Liver (tissue), 3 donors: ENCODE measurements at regions not wholly inside any gene's neighbourhood (a gene's known extent, or its start where the extent isn't known, plus 50 kb on each side); places are given as distances from the start of the nearest gene placed in this dataset.

Experiments
- ATF3 ChIP-seq: IDR thresholded peaks from 2 replicates; pipeline ENCODE4 v1.6.1; 2016; ENCODE audit warnings: antibody characterized with exemption
- CTCF ChIP-seq: fragments of 150-350 bp; IDR thresholded peaks from 2 replicates; pipeline ENCODE4 v1.5.1; 2017; ENCODE audit warnings: improper control_type of control experiment, low read depth, low read length; ENCODE audit not compliant: missing input control
- FOXA1 ChIP-seq: IDR thresholded peaks from 2 replicates; pipeline ENCODE4 v1.6.1; 2016; ENCODE audit warnings: antibody characterized with exemption
- GABPA ChIP-seq, 2 donors: IDR thresholded peaks in 1 of 2; conservative IDR thresholded peaks in 1 of 2; 2 replicates each; pipeline ENCODE4 v1.6.1; 2016; ENCODE audit warnings: antibody characterized with exemption in 2 of 2, mild to moderate bottlenecking in 1 of 2, moderate library complexity in 1 of 2
- JUND ChIP-seq, 2 donors: IDR thresholded peaks; 2 replicates each; pipeline ENCODE4 v1.6.1; 2016; ENCODE audit warnings: antibody characterized with exemption in 2 of 2
- MAX ChIP-seq: IDR thresholded peaks from 2 replicates; pipeline ENCODE4 v1.6.1; 2016; ENCODE audit warnings: antibody characterized with exemption
- RAD21 ChIP-seq, 2 donors: IDR thresholded peaks; 2 replicates each; pipeline ENCODE4 v1.6.1; 2016; ENCODE audit warnings: antibody characterized with exemption in 2 of 2, mild to moderate bottlenecking in 2 of 2
- REST ChIP-seq: IDR thresholded peaks from 2 replicates; pipeline ENCODE4 v1.6.1; 2016; ENCODE audit warnings: antibody characterized with exemption, mild to moderate bottlenecking
- RXRA ChIP-seq, 2 donors: IDR thresholded peaks; 2 replicates each; pipeline ENCODE4 v1.6.1; 2017 to 2018; ENCODE audit warnings: antibody characterized with exemption in 2 of 2, mild to moderate bottlenecking in 1 of 2
- SP1 ChIP-seq: IDR thresholded peaks from 2 replicates; pipeline ENCODE4 v1.6.1; 2018; ENCODE audit warnings: antibody characterized with exemption, mild to moderate bottlenecking
- TAF1 ChIP-seq: conservative IDR thresholded peaks from 2 replicates; pipeline ENCODE4 v1.6.1; 2016; ENCODE audit warnings: antibody characterized with exemption, mild to moderate bottlenecking
- YY1 ChIP-seq: IDR thresholded peaks from 2 replicates; pipeline ENCODE4 v1.6.1; 2016; ENCODE audit warnings: antibody characterized with exemption, mild to moderate bottlenecking
- ZBTB33 ChIP-seq: IDR thresholded peaks from 2 replicates; pipeline ENCODE4 v1.6.1; 2016; ENCODE audit warnings: antibody characterized with exemption
- donor health status: healthy.
- donor health status: healthy.

GRCh38 chr1:182304218-182304617, 87.4 kb downstream of the GLUL start:
- TF ChIP-seq SP1 (no peak), CTCF (no peak), JUND (IDR thresholded peaks at IDR 0.05) (no peak), ATF3 (no peak), TAF1 (no peak), YY1 (no peak), RXRA (IDR thresholded peaks at IDR 0.05) (no peak), REST (no peak), RAD21 (IDR thresholded peaks at IDR 0.05) (no peak), GABPA (IDR thresholded peaks at IDR 0.05 in 1 of 2, conservative IDR thresholded peaks at IDR 0.05 in 1 of 2) (no peak), MAX (no peak), ZBTB33 (no peak), FOXA1 (no peak)
